ENCODE measurements at regions not wholly inside any gene's neighbourhood (a gene's known extent, or its start where the extent isn't known, plus 50 kb on each side); places are given as distances from the start of the nearest gene placed in this dataset.

GRCh38 chr6:137967689-137968454 lies 100.8 kb downstream of the TNFAIP3 start:
- Histone ChIP-seq H3K27ac (ENCODE audit: low read length) (no peak overlapping the region), H3K9me2 (ENCODE audit: insufficient read depth, low read length) (no peaks in the 10 kb centered on the region), H3K79me2 (replicated peaks; ENCODE audit: insufficient read depth, low read length) (no peaks in the 10 kb centered on the region), H2AFZ (ENCODE audit: low read depth, low read length) (no peak overlapping the region), H3K9ac (ENCODE audit: low read length) (no peak overlapping the region), H3K36me3 (ENCODE audit: insufficient read depth, low read length) (no peaks in the 10 kb centered on the region), H3K4me3 (ENCODE audit: low read length) (no peak overlapping the region), H3K4me2 (ENCODE audit: low read length) (no peak overlapping the region), H4K20me1 (ENCODE audit: insufficient read depth) (no peaks in the 10 kb centered on the region), H3K27me3 (ENCODE audit: insufficient read depth, low read depth, low read length) (no peaks in the 10 kb centered on the region), H3K9me3 (ENCODE audit: low read length) (no peaks in the 10 kb centered on the region), H3F3A (ENCODE audit: insufficient read depth, low read length, poor library complexity, severe bottlenecking) (no peaks in the 10 kb centered on the region)
- TF ChIP-seq SMC3 (conservative IDR thresholded peaks at IDR 0.05; ENCODE audit: poor library complexity) (no peak), TAF1 (IDR thresholded peaks at IDR 0.05; ENCODE audit: low read depth) (no peak), EP300 (conservative IDR thresholded peaks at IDR 0.05; ENCODE audit: poor library complexity, severe bottlenecking) (no peak), RAD21 (conservative IDR thresholded peaks at IDR 0.05) (no peak), CTCF (IDR thresholded peaks at IDR 0.05; ENCODE audit: poor library complexity, severe bottlenecking) (no peak)

GRCh38 chr6:137968455-137968804 lies 101.4 kb downstream of the TNFAIP3 start:
- Histone ChIP-seq H3K9ac (ENCODE audit: low read length) (no peak overlapping the region), H3K4me2 (ENCODE audit: low read length) (no peak overlapping the region), H3K4me3 (ENCODE audit: low read length) (no peak overlapping the region), H3K27me3 (ENCODE audit: insufficient read depth, low read depth, low read length) (no peaks in the 10 kb centered on the region), H4K20me1 (ENCODE audit: insufficient read depth) (no peaks in the 10 kb centered on the region), H3K36me3 (ENCODE audit: insufficient read depth, low read length) (no peaks in the 10 kb centered on the region), H3K9me3 (ENCODE audit: low read length) (no peaks in the 10 kb centered on the region), H2AFZ (ENCODE audit: low read depth, low read length) (no peak overlapping the region), H3K27ac (ENCODE audit: low read length) (no peak overlapping the region), H3K9me2 (ENCODE audit: insufficient read depth, low read length) (no peaks in the 10 kb centered on the region), H3K79me2 (replicated peaks; ENCODE audit: insufficient read depth, low read length) (no peaks in the 10 kb centered on the region), H3F3A (ENCODE audit: insufficient read depth, low read length, poor library complexity, severe bottlenecking) (no peaks in the 10 kb centered on the region)
- TF ChIP-seq EP300 (conservative IDR thresholded peaks at IDR 0.05; ENCODE audit: poor library complexity, severe bottlenecking) (no peak), CTCF (IDR thresholded peaks at IDR 0.05; ENCODE audit: poor library complexity, severe bottlenecking) (no peak), POLR2AphosphoS5 (IDR thresholded peaks at IDR 0.05) (no peak), SMC3 (conservative IDR thresholded peaks at IDR 0.05; ENCODE audit: poor library complexity) (no peak)

DNA sequence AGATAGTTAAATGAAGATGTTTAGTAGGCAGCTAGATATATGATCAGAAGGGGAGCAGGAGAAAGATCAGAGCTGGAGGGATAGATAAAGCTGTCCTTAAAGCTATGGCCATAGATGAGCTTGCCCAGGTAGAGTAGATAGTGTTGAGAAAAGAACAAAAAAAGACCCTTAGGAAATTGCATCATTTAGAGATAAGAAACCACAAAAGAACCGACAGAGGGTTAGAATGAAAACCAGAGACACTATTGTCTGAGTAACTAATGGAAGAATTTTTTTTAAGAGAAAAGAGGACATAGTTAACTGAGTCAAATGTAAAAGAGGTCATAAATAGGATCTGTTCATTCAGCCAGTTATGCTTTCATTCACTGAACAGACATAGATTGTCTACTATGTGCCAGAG lies 101.8 kb downstream of the TNFAIP3 start:
- Histone ChIP-seq H3F3A (ENCODE audit: insufficient read depth, low read length, poor library complexity, severe bottlenecking) (no peaks in the 10 kb centered on the region), H4K20me1 (ENCODE audit: insufficient read depth) (no peaks in the 10 kb centered on the region), H3K36me3 (ENCODE audit: insufficient read depth, low read length) (no peaks in the 10 kb centered on the region), H3K4me3 (ENCODE audit: low read length) (no peak overlapping the region), H3K27ac (ENCODE audit: low read length) (no peak overlapping the region), H3K27me3 (ENCODE audit: insufficient read depth, low read depth, low read length) (no peaks in the 10 kb centered on the region), H3K9ac (ENCODE audit: low read length) (no peak overlapping the region), H3K4me2 (ENCODE audit: low read length) (no peak overlapping the region), H2AFZ (ENCODE audit: low read depth, low read length) (no peak overlapping the region), H3K79me2 (replicated peaks; ENCODE audit: insufficient read depth, low read length) (no peaks in the 10 kb centered on the region), H3K9me3 (ENCODE audit: low read length) (no peaks in the 10 kb centered on the region), H3K9me2 (ENCODE audit: insufficient read depth, low read length) (no peaks in the 10 kb centered on the region)
- no peak for TF ChIP-seq MXI1 (conservative IDR thresholded peaks at IDR 0.05; ENCODE audit: poor library complexity, severe bottlenecking)
- TF ChIP-seq CTCF (IDR thresholded peaks at IDR 0.05; ENCODE audit: poor library complexity, severe bottlenecking), result no peak
- TF ChIP-seq SMC3 (conservative IDR thresholded peaks at IDR 0.05; ENCODE audit: poor library complexity), result no peak
- TF ChIP-seq POLR2AphosphoS5 (IDR thresholded peaks at IDR 0.05), result no peak
- TF ChIP-seq EP300 (conservative IDR thresholded peaks at IDR 0.05; ENCODE audit: poor library complexity, severe bottlenecking), result no peak
- TF ChIP-seq REST (IDR thresholded peaks at IDR 0.05; ENCODE audit: borderline replicate concordance), result no peak
- TF ChIP-seq EZH2 (IDR thresholded peaks at IDR 0.05; ENCODE audit: borderline replicate concordance, insufficient read depth, low read length, poor library complexity, severe bottlenecking), result no peak
- no peak for TF ChIP-seq RAD21 (conservative IDR thresholded peaks at IDR 0.05)

Data from neural cell (in vitro differentiated cells).